ENCODE measurements at regions not wholly inside any gene's neighbourhood (a gene's known extent, or its start where the extent isn't known, plus 50 kb on each side); places are given as distances from the start of the nearest gene placed in this dataset.

DNA sequence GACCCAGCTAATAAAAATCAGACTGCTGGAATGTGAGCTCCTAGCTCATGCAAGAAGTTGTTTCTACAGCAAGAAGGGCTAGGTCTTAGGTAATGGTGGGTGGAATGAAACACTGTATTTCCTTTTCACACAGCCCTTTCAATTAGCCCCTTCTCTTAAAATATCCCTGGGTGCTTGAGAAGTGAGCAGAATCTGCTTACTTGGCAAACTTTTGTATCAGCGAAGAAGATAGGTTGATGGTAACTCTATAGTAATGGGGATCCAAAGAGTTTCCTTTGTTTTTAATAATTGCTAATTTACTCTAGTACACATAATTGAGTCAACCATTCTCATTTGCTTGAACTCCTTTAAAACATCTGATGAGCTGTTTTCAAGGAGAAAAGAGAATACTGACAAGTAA is 100.6 kb upstream of the FSCB start:
- no peak for TF ChIP-seq POLR2A (IDR thresholded peaks at IDR 0.05)
- TF ChIP-seq, protein P1, sequence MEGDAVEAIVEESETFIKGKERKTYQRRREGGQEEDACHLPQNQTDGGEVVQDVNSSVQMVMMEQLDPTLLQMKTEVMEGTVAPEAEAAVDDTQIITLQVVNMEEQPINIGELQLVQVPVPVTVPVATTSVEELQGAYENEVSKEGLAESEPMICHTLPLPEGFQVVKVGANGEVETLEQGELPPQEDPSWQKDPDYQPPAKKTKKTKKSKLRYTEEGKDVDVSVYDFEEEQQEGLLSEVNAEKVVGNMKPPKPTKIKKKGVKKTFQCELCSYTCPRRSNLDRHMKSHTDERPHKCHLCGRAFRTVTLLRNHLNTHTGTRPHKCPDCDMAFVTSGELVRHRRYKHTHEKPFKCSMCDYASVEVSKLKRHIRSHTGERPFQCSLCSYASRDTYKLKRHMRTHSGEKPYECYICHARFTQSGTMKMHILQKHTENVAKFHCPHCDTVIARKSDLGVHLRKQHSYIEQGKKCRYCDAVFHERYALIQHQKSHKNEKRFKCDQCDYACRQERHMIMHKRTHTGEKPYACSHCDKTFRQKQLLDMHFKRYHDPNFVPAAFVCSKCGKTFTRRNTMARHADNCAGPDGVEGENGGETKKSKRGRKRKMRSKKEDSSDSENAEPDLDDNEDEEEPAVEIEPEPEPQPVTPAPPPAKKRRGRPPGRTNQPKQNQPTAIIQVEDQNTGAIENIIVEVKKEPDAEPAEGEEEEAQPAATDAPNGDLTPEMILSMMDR (IDR thresholded peaks at IDR 0.05) = no peak

Measured in ovary (tissue), 3 donors.